GM12878 (cell line): ENCODE measurements at regions not wholly inside any gene's neighbourhood (a gene's known extent, or its start where the extent isn't known, plus 50 kb on each side); places are given as distances from the start of the nearest gene placed in this dataset.

Experiments
- DPF2 ChIP-seq: fragments of 450-650 bp; IDR thresholded peaks from 2 replicates; pipeline ENCODE4 v1.6.1; 2017; ENCODE audit warnings: mild to moderate bottlenecking
- EED ChIP-seq: sonication (generic); IDR thresholded peaks from 2 replicates; pipeline ENCODE4 v1.6.1; 2016; ENCODE audit warnings: antibody characterized with exemption, low read depth
- EP300 ChIP-seq, 2 experiments: fragments of 150-350 bp in 1 of 2; IDR thresholded peaks; 2 replicates each; pipeline ENCODE4 v1.6.1; 2011 to 2012; ENCODE audit warnings: low read depth in 2 of 2, low read length in 2 of 2, borderline replicate concordance in 1 of 2, improper control_type of control experiment in 1 of 2, inconsistent platforms in 1 of 2; ENCODE audit not compliant: control insufficient read depth in 1 of 2
- FOXK2 ChIP-seq: fragments of 450-650 bp; IDR thresholded peaks from 2 replicates; pipeline ENCODE4 v1.6.1; 2017; ENCODE audit warnings: mild to moderate bottlenecking, moderate library complexity
- HCFC1 ChIP-seq: fragments of 150-350 bp; IDR thresholded peaks from 2 replicates; pipeline ENCODE4 v1.6.1; 2014; ENCODE audit warnings: low read length
- IRF4 ChIP-seq: IDR thresholded peaks from 2 replicates; pipeline ENCODE4 v1.6.1; 2011; ENCODE audit warnings: low read depth, low read length
- JUNB ChIP-seq: IDR thresholded peaks from 2 replicates; pipeline ENCODE4 v1.6.1; 2016; ENCODE audit warnings: antibody characterized with exemption, mild to moderate bottlenecking
- KLF5 ChIP-seq: fragments of 450-650 bp; IDR thresholded peaks from 2 replicates; pipeline ENCODE4 v1.6.1; 2014; ENCODE audit warnings: mild to moderate bottlenecking; ENCODE audit not compliant: partially characterized antibody
- RAD21 ChIP-seq: IDR thresholded peaks from 2 replicates; pipeline ENCODE4 v1.6.1; 2011; ENCODE audit warnings: mild to moderate bottlenecking, low read depth, low read length, moderate library complexity; ENCODE audit not compliant: insufficient read depth
- RCOR1 ChIP-seq: conservative IDR thresholded peaks from 2 replicates; pipeline ENCODE4 v1.6.1; 2012; ENCODE audit warnings: low read depth, low read length, improper control_type of control experiment
- SMAD1 ChIP-seq: fragments of 450-650 bp; IDR thresholded peaks from 2 replicates; pipeline ENCODE4 v1.6.1; 2018; ENCODE audit warnings: mild to moderate bottlenecking, low read depth; ENCODE audit not compliant: partially characterized antibody
- SMC3 ChIP-seq: IDR thresholded peaks from 2 replicates; pipeline ENCODE4 v1.6.1; 2011; ENCODE audit warnings: low read length, improper control_type of control experiment, borderline replicate concordance
- SP1 ChIP-seq: IDR thresholded peaks from one replicate; pipeline ENCODE4 v1.6.1; 2011; ENCODE audit warnings: low read depth, low read length
- SPI1 ChIP-seq: IDR thresholded peaks from 2 replicates; pipeline ENCODE4 v1.6.1; 2011; ENCODE audit warnings: low read depth, mild to moderate bottlenecking, low read length, moderate library complexity, borderline replicate concordance; ENCODE audit not compliant: insufficient read depth
- SREBF2 ChIP-seq: IDR thresholded peaks from 2 replicates; pipeline ENCODE4 v1.6.1; 2012; ENCODE audit warnings: mild to moderate bottlenecking, low read length
- STAT3 ChIP-seq: IDR thresholded peaks from 2 replicates; pipeline ENCODE4 v1.6.1; 2011; ENCODE audit warnings: low read depth, low read length, improper control_type of control experiment
- TCF3 ChIP-seq: IDR thresholded peaks from 2 replicates; pipeline ENCODE4 v1.6.1; 2012; ENCODE audit warnings: low read depth, mild to moderate bottlenecking, low read length, borderline replicate concordance; ENCODE audit not compliant: insufficient read depth
- ZBTB11 ChIP-seq: fragments of 450-650 bp; formaldehyde crosslinking; IDR thresholded peaks from 2 replicates; pipeline ENCODE4 v1.5.0; 2022; ENCODE audit warnings: mild to moderate bottlenecking, missing genetic modification characterization
- ZBTB40 ChIP-seq: fragments of 450-650 bp; IDR thresholded peaks from 2 replicates; pipeline ENCODE4 v1.6.1; 2016; ENCODE audit warnings: mild to moderate bottlenecking, moderate library complexity, borderline replicate concordance
- ZNF622 ChIP-seq: fragments of 450-650 bp; IDR thresholded peaks from 2 replicates; pipeline ENCODE4 v1.6.1; 2017; ENCODE audit warnings: mild to moderate bottlenecking, inconsistent platforms
- ZZZ3 ChIP-seq: IDR thresholded peaks from 2 replicates; pipeline ENCODE4 v1.6.1; 2011; ENCODE audit warnings: low read depth; ENCODE audit not compliant: control insufficient read depth, insufficient read length
- TF ChIP-seq, protein P1 (sequence below): fragments of 450-650 bp; IDR thresholded peaks from 2 replicates; pipeline ENCODE4 v1.6.1; 2017; ENCODE audit warnings: low read depth, mild to moderate bottlenecking, moderate library complexity

GRCh38 chr1:25031966-25032667 is 102.0 kb upstream of the RUNX3 start (continued):
- TF ChIP-seq JUNB: peak; percentile 52; the same call in 1 of the 2 replicates
- TF ChIP-seq STAT3: peak; percentile 33; the same call in 1 of the 2 replicates
- peak; percentile 33; the same call in 1 of the 2 replicates for TF ChIP-seq RAD21
- no peak for TF ChIP-seq ZZZ3
- TF ChIP-seq KLF5: peak; percentile 22
- TF ChIP-seq ZBTB40: no peak
- TF ChIP-seq SPI1: peak; percentile 5; the same call in 1 of the 2 replicates
- TF ChIP-seq TCF3: no peak
- peak; percentile 64 for TF ChIP-seq SP1
- TF ChIP-seq EP300 (IDR thresholded peaks at IDR 0.05; ENCODE audit: borderline replicate concordance in 1 of 2, control insufficient read depth in 1 of 2, low read depth in 2 of 2, low read length in 2 of 2): peak in 1 of 2 experiments; percentile 17; a peak in 1 of 4 replicates
- no peak for TF ChIP-seq ZBTB11
- no peak for TF ChIP-seq RCOR1
- peak; percentile 91 for TF ChIP-seq EED
- peak; percentile 51 for TF ChIP-seq SMAD1
- no peak for TF ChIP-seq ZNF622
- TF ChIP-seq HCFC1: no peak
- peak; percentile 70 for TF ChIP-seq IRF4
- no peak for TF ChIP-seq SREBF2
- peak; percentile 88 for TF ChIP-seq DPF2
- TF ChIP-seq FOXK2: no peak
- TF ChIP-seq, protein P1, sequence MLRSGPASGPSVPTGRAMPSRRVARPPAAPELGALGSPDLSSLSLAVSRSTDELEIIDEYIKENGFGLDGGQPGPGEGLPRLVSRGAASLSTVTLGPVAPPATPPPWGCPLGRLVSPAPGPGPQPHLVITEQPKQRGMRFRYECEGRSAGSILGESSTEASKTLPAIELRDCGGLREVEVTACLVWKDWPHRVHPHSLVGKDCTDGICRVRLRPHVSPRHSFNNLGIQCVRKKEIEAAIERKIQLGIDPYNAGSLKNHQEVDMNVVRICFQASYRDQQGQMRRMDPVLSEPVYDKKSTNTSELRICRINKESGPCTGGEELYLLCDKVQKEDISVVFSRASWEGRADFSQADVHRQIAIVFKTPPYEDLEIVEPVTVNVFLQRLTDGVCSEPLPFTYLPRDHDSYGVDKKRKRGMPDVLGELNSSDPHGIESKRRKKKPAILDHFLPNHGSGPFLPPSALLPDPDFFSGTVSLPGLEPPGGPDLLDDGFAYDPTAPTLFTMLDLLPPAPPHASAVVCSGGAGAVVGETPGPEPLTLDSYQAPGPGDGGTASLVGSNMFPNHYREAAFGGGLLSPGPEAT: peak; percentile 85
- TF ChIP-seq SMC3: peak; percentile 24; the same call in 1 of the 2 replicates
